ENCODE measurements at regions not wholly inside any gene's neighbourhood (a gene's known extent, or its start where the extent isn't known, plus 50 kb on each side); places are given as distances from the start of the nearest gene placed in this dataset.

- H3K9ac ChIP-seq, result no peak overlapping the region
- in situ Hi-C loops (cut with MboI), result no loop called here
- 68 to 80% methylated on average over 2 of the region's 2 CpGs for WGBS, 2 experiments (ENCODE audit: low coverage in 1 of 2, low lambda C conversion rate in 2 of 2, missing lambda C conversion rate in 2 of 2)
- H3K9me3 ChIP-seq (ENCODE audit: low read depth), result no peaks in the 10 kb centered on the region
- H3K36me3 ChIP-seq (ENCODE audit: low read depth), result no peaks in the 10 kb centered on the region
- H3K4me2 ChIP-seq (ENCODE audit: unreplicated experiment), result no peak overlapping the region
- H3K27ac ChIP-seq, result no peak overlapping the region
- H3K4me1 ChIP-seq (ENCODE audit: insufficient read depth), result no peaks in the 10 kb centered on the region
- no peaks in the 10 kb centered on the region for H3K9me2 ChIP-seq (ENCODE audit: insufficient read depth)
- DNase-seq, result no peak
- H3K27me3 ChIP-seq (replicated peaks; ENCODE audit: insufficient read depth), result no peaks in the 10 kb centered on the region
- H2AFZ ChIP-seq, result no peak overlapping the region
- H3K79me2 ChIP-seq (ENCODE audit: insufficient read depth), result no peaks in the 10 kb centered on the region
- no peak overlapping the region for H3K4me3 ChIP-seq
- TF ChIP-seq EZH2 (IDR thresholded peaks at IDR 0.05; ENCODE audit: insufficient read depth, poor library complexity, severe bottlenecking), result no peak
- TF ChIP-seq EZH2phosphoT487 (IDR thresholded peaks at IDR 0.05; ENCODE audit: insufficient read depth, low read depth), result no peak
- H3F3A ChIP-seq (ENCODE audit: insufficient read depth), result no peaks in the 10 kb centered on the region
- H4K20me1 ChIP-seq (ENCODE audit: insufficient read depth), result no peaks in the 10 kb centered on the region
Measured at GRCh38 chr15:96005906-96006305, 324.6 kb upstream of the NR2F2 start.

- Histone ChIP-seq H3K9me3 (ENCODE audit: low read depth) (no peaks in the 10 kb centered on the region), H3K4me1 (ENCODE audit: insufficient read depth) (no peaks in the 10 kb centered on the region), H4K20me1 (ENCODE audit: insufficient read depth) (no peaks in the 10 kb centered on the region), H2AFZ (no peak overlapping the region), H3K79me2 (ENCODE audit: insufficient read depth) (no peaks in the 10 kb centered on the region), H3K9me2 (ENCODE audit: insufficient read depth) (peaks cover 4% of the 10 kb centered on the region; the same call in 1 of the 2 replicates), H3K36me3 (ENCODE audit: low read depth) (no peaks in the 10 kb centered on the region), H3K9ac (no peak overlapping the region), H3F3A (ENCODE audit: insufficient read depth) (no peaks in the 10 kb centered on the region), H3K4me3 (no peak overlapping the region), H3K4me2 (ENCODE audit: unreplicated experiment) (no peak overlapping the region), H3K27ac (no peak overlapping the region), H3K27me3 (replicated peaks; ENCODE audit: insufficient read depth) (no peaks in the 10 kb centered on the region)
- 47 to 63% methylated on average over 5 of the region's 5 CpGs for WGBS, 2 experiments (ENCODE audit: low coverage in 1 of 2, low lambda C conversion rate in 2 of 2, missing lambda C conversion rate in 2 of 2)
- no peak for TF ChIP-seq EZH2 (IDR thresholded peaks at IDR 0.05; ENCODE audit: insufficient read depth, poor library complexity, severe bottlenecking)
- TF ChIP-seq EZH2phosphoT487 (IDR thresholded peaks at IDR 0.05; ENCODE audit: insufficient read depth, low read depth), result no peak
- in situ Hi-C loops (cut with MboI), result no loop called here
- DNase-seq, result no peak
Measured at GRCh38 chr15:96011136-96011535, 319.4 kb upstream of the NR2F2 start.

DNA sequence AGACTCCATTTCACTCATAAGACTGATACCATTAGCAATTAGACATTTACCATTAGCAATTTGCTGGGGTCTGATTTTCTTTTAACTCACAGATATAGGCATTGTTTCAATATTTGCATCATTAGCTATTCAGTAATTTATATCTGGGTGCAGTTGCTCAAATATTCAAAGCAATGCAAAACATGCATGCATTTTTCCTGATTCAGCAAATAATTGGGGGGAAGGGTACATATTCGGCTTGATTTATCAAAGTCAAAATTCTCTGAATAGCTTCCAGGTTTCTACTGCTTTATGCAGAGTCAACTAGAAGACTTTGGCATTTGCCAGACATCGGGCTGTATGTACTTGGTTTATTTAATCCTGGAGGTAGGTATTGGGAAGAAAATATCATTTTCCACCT is 315.6 kb upstream of the NR2F2 start:
- peaks cover 4% of the 10 kb centered on the region; the same call in 1 of the 2 replicates for H3K9me2 ChIP-seq (ENCODE audit: insufficient read depth)
- in situ Hi-C loops (cut with MboI), result no loop called here
- no peaks in the 10 kb centered on the region for H3K9me3 ChIP-seq (ENCODE audit: low read depth)
- no peak overlapping the region for H3K4me2 ChIP-seq (ENCODE audit: unreplicated experiment)
- H3K27me3 ChIP-seq (replicated peaks; ENCODE audit: insufficient read depth), result no peaks in the 10 kb centered on the region
- H2AFZ ChIP-seq, result no peak overlapping the region
- 47 to 62% methylated on average over 2 of the region's 2 CpGs for WGBS, 2 experiments (ENCODE audit: low coverage in 1 of 2, low lambda C conversion rate in 2 of 2, missing lambda C conversion rate in 2 of 2)
- no peak overlapping the region for H3K9ac ChIP-seq
- DNase-seq, result no peak
- TF ChIP-seq EZH2 (IDR thresholded peaks at IDR 0.05; ENCODE audit: insufficient read depth, poor library complexity, severe bottlenecking) (no peak), EZH2phosphoT487 (IDR thresholded peaks at IDR 0.05; ENCODE audit: insufficient read depth, low read depth) (no peak)
- no peak overlapping the region for H3K4me3 ChIP-seq
- no peaks in the 10 kb centered on the region for H3K79me2 ChIP-seq (ENCODE audit: insufficient read depth)
- no peaks in the 10 kb centered on the region for H4K20me1 ChIP-seq (ENCODE audit: insufficient read depth)
- H3K27ac ChIP-seq, result no peak overlapping the region
- no peaks in the 10 kb centered on the region for H3F3A ChIP-seq (ENCODE audit: insufficient read depth)
- no peaks in the 10 kb centered on the region for H3K4me1 ChIP-seq (ENCODE audit: insufficient read depth)
- H3K36me3 ChIP-seq (ENCODE audit: low read depth), result no peaks in the 10 kb centered on the region

DNA sequence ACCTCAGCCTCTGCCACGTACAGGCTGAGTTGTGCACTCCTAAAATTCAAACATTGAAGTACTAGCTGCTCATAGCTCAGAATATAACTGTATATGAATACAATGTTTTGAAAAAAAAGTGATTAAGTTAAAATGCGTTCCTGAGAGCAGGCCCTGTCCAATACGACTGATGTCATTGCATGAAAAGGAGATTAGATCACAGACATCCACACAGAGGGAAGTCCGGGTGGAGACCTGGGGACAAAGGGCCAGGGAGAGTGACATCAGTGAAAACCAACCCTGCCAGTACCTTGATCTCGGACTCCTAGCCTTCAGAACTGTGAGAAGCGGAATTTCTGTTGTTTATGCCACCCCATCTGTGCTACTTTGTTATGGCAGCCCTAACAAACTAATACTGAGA is 311.4 kb upstream of the NR2F2 start:
- 72 to 73% methylated on average over 6 of the region's 6 CpGs for WGBS, 2 experiments (ENCODE audit: low coverage in 1 of 2, low lambda C conversion rate in 2 of 2, missing lambda C conversion rate in 2 of 2)
- Histone ChIP-seq H3K4me1 (ENCODE audit: insufficient read depth) (no peaks in the 10 kb centered on the region), H3K4me3 (no peak overlapping the region), H3K27ac (no peak overlapping the region), H3K9me2 (ENCODE audit: insufficient read depth) (peaks cover 4% of the 10 kb centered on the region; the same call in 1 of the 2 replicates), H3K79me2 (ENCODE audit: insufficient read depth) (no peaks in the 10 kb centered on the region), H3K27me3 (replicated peaks; ENCODE audit: insufficient read depth) (no peaks in the 10 kb centered on the region), H3K9ac (no peak overlapping the region), H3K9me3 (ENCODE audit: low read depth) (no peaks in the 10 kb centered on the region), H3K4me2 (ENCODE audit: unreplicated experiment) (no peak overlapping the region), H2AFZ (no peak overlapping the region), H4K20me1 (ENCODE audit: insufficient read depth) (no peaks in the 10 kb centered on the region), H3F3A (ENCODE audit: insufficient read depth) (no peaks in the 10 kb centered on the region), H3K36me3 (ENCODE audit: low read depth) (no peaks in the 10 kb centered on the region)
- in situ Hi-C loops (cut with MboI), result no loop called here
- TF ChIP-seq EZH2phosphoT487 (IDR thresholded peaks at IDR 0.05; ENCODE audit: insufficient read depth, low read depth), result no peak
- TF ChIP-seq EZH2 (IDR thresholded peaks at IDR 0.05; ENCODE audit: insufficient read depth, poor library complexity, severe bottlenecking), result no peak
- DNase-seq, result no peak

- H4K20me1 ChIP-seq (ENCODE audit: insufficient read depth), result no peaks in the 10 kb centered on the region
Measured at GRCh38 chr15:96020133-96020532, 310.4 kb upstream of the NR2F2 start.

More at GRCh38 chr15:96020133-96020532, 310.4 kb upstream of the NR2F2 start:
- H3K9me2 ChIP-seq (ENCODE audit: insufficient read depth), result peaks cover under 1% of the 10 kb centered on the region; the same call in 1 of the 2 replicates
- no peaks in the 10 kb centered on the region for H3K4me1 ChIP-seq (ENCODE audit: insufficient read depth)
- H3K36me3 ChIP-seq (ENCODE audit: low read depth), result no peaks in the 10 kb centered on the region
- H2AFZ ChIP-seq, result no peak overlapping the region
- no peak for TF ChIP-seq EZH2phosphoT487 (IDR thresholded peaks at IDR 0.05; ENCODE audit: insufficient read depth, low read depth)
- TF ChIP-seq EZH2 (IDR thresholded peaks at IDR 0.05; ENCODE audit: insufficient read depth, poor library complexity, severe bottlenecking), result no peak
- in situ Hi-C loops (cut with MboI), result no loop called here
- no peak overlapping the region for H3K27ac ChIP-seq
- no peak overlapping the region for H3K9ac ChIP-seq
- H3K4me3 ChIP-seq, result no peak overlapping the region
- no peaks in the 10 kb centered on the region for H3F3A ChIP-seq (ENCODE audit: insufficient read depth)
- DNase-seq, result no peak
- no peaks in the 10 kb centered on the region for H3K79me2 ChIP-seq (ENCODE audit: insufficient read depth)
- no peaks in the 10 kb centered on the region for H3K9me3 ChIP-seq (ENCODE audit: low read depth)
- WGBS, 2 experiments (ENCODE audit: low coverage in 1 of 2, low lambda C conversion rate in 2 of 2, missing lambda C conversion rate in 2 of 2), result 80 to 83% methylated on average over 4 of the region's 4 CpGs
- no peaks in the 10 kb centered on the region for H3K27me3 ChIP-seq (replicated peaks; ENCODE audit: insufficient read depth)
- no peak overlapping the region for H3K4me2 ChIP-seq (ENCODE audit: unreplicated experiment)

All from GM23248 (cell line).